Neural progenitor cell (in vitro differentiated cells): ENCODE measurements at regions not wholly inside any gene's neighbourhood (a gene's known extent, or its start where the extent isn't known, plus 50 kb on each side); places are given as distances from the start of the nearest gene placed in this dataset.

Source experiments
- DNase-seq: peaks from one replicate; pipeline ENCODE4 v3.0.0-alpha.2; 2016; ENCODE audit warnings: low spot score
- H2AFZ ChIP-seq: fragments of 200-600 bp; sonication (generic); replicated peaks from 2 replicates; pipeline ENCODE4 v1.6.1; 2016; ENCODE audit warnings: antibody characterized with exemption
- H3F3A ChIP-seq: fragments of 200-600 bp; sonication (generic); 2 replicates; pipeline ENCODE4 v1.6.1; 2016; ENCODE audit warnings: antibody characterized with exemption, low read depth
- H3K27ac ChIP-seq: fragments of 200-600 bp; sonication (generic); 2 replicates; pipeline ENCODE4 v1.5.1; 2016; ENCODE audit warnings: mild to moderate bottlenecking
- H3K27me3 ChIP-seq: fragments of 200-600 bp; sonication (generic); 2 replicates; pipeline ENCODE4 v1.6.1; 2016; ENCODE audit warnings: mild to moderate bottlenecking, moderate library complexity
- H3K36me3 ChIP-seq: fragments of 200-600 bp; sonication (generic); 2 replicates; pipeline ENCODE4 v1.5.1; 2016
- H3K4me1 ChIP-seq: fragments of 200-600 bp; sonication (generic); 2 replicates; pipeline ENCODE4 v1.6.1; 2016; ENCODE audit warnings: mixed run types
- H3K4me2 ChIP-seq: fragments of 200-600 bp; sonication (generic); 2 replicates; pipeline ENCODE4 v1.6.1; 2016
- H3K4me3 ChIP-seq: fragments of 200-600 bp; sonication (generic); 2 replicates; pipeline ENCODE4 v1.5.1; 2016
- H3K79me2 ChIP-seq: fragments of 200-600 bp; sonication (generic); 2 replicates; pipeline ENCODE4 v1.6.1; 2016; ENCODE audit warnings: low read depth
- H3K9ac ChIP-seq: fragments of 200-600 bp; sonication (generic); 2 replicates; pipeline ENCODE4 v1.6.1; 2016
- H3K9me3 ChIP-seq: fragments of 200-600 bp; sonication (generic); 2 replicates; pipeline ENCODE4 v1.5.1; 2016; ENCODE audit warnings: low read depth
- H4K20me1 ChIP-seq: fragments of 200-600 bp; sonication (generic); 2 replicates; pipeline ENCODE4 v1.6.1; 2016; ENCODE audit warnings: low read depth
- H3K27ac Mint-ChIP-seq: 3 replicates; pipeline ENCODE4 v1.8.0; 2021; ENCODE audit warnings: mixed read lengths
- H3K27me3 Mint-ChIP-seq: 2 replicates; pipeline ENCODE4 v1.8.0; 2022; ENCODE audit warnings: low read depth, mild to moderate bottlenecking, inconsistent platforms, moderate library complexity, mixed read lengths; ENCODE audit not compliant: insufficient read depth
- H3K36me3 Mint-ChIP-seq: 3 replicates; pipeline ENCODE4 v1.8.0; 2021; ENCODE audit warnings: mixed read lengths
- H3K4me1 Mint-ChIP-seq: 3 replicates; pipeline ENCODE4 v1.8.0; 2021; ENCODE audit warnings: mixed read lengths
- H3K4me3 Mint-ChIP-seq: 3 replicates; pipeline ENCODE4 v1.8.0; 2021; ENCODE audit warnings: mild to moderate bottlenecking, moderate library complexity, mixed read lengths
- H3K9me3 Mint-ChIP-seq: 3 replicates; pipeline ENCODE4 v1.8.0; 2020; ENCODE audit warnings: mixed read lengths
- CTCF ChIP-seq: fragments of 200-600 bp; sonication (generic); IDR thresholded peaks from 2 replicates; pipeline ENCODE4 v1.5.1; 2017; ENCODE audit warnings: antibody characterized with exemption, mild to moderate bottlenecking
- EZH2 ChIP-seq: fragments of 200-600 bp; sonication (generic); IDR thresholded peaks from 2 replicates; pipeline ENCODE4 v1.6.1; 2017; ENCODE audit warnings: antibody characterized with exemption, mild to moderate bottlenecking, moderate library complexity
- EZH2phosphoT487 ChIP-seq: fragments of 200-600 bp; sonication (generic); IDR thresholded peaks from 2 replicates; pipeline ENCODE4 v1.6.1; 2017; ENCODE audit warnings: antibody characterized with exemption

GRCh38 chr2:237022533-237022932 lies 63.2 kb upstream of the COPS8 start:
- H3K9ac ChIP-seq: no peak overlapping the region
- H3K36me3 ChIP-seq: no peaks in the 10 kb centered on the region
- no peaks in the 10 kb centered on the region for H3K9me3 ChIP-seq
- no peak overlapping the region for H3K4me3 ChIP-seq
- H3K4me1 ChIP-seq: no peaks in the 10 kb centered on the region
- Mint-ChIP-seq H3K27me3 (no peaks in the 10 kb centered on the region), H3K27ac (no peak overlapping the region), H3K4me1 (peaks cover 9% of the 10 kb centered on the region), H3K4me3 (no peak overlapping the region), H3K36me3 (peaks cover 2% of the 10 kb centered on the region), H3K9me3 (peaks cover 4% of the 10 kb centered on the region)
- H4K20me1 ChIP-seq: no peaks in the 10 kb centered on the region
- H3K27me3 ChIP-seq: no peaks in the 10 kb centered on the region
- H3F3A ChIP-seq: no peaks in the 10 kb centered on the region
- no peak overlapping the region for H3K4me2 ChIP-seq
- H2AFZ ChIP-seq: no peak overlapping the region
- DNase-seq: no peak
- TF ChIP-seq EZH2phosphoT487: no peak
- TF ChIP-seq CTCF: no peak
- no peak for TF ChIP-seq EZH2
- no peaks in the 10 kb centered on the region for H3K79me2 ChIP-seq
- no peak overlapping the region for H3K27ac ChIP-seq

- no peaks in the 10 kb centered on the region for H3F3A ChIP-seq
Measured at GRCh38 chr2:237024255-237024654, 61.4 kb upstream of the COPS8 start.

GRCh38 chr2:237025090-237025865 lies 60.4 kb upstream of the COPS8 start:
- Mint-ChIP-seq H3K27me3 (no peaks in the 10 kb centered on the region), H3K4me3 (no peak overlapping the region), H3K9me3 (peaks cover 2% of the 10 kb centered on the region), H3K36me3 (peaks cover 2% of the 10 kb centered on the region), H3K27ac (no peak overlapping the region), H3K4me1 (peaks cover 2% of the 10 kb centered on the region)
- no peak overlapping the region for H3K9ac ChIP-seq
- no peaks in the 10 kb centered on the region for H4K20me1 ChIP-seq
- H3K79me2 ChIP-seq: no peaks in the 10 kb centered on the region
- no peaks in the 10 kb centered on the region for H3K36me3 ChIP-seq
- no peaks in the 10 kb centered on the region for H3K9me3 ChIP-seq
- H3K4me3 ChIP-seq: no peak overlapping the region
- no peaks in the 10 kb centered on the region for H3K4me1 ChIP-seq
- TF ChIP-seq EZH2phosphoT487 (no peak), EZH2 (no peak), CTCF (no peak)
- H2AFZ ChIP-seq: no peak overlapping the region
- no peaks in the 10 kb centered on the region for H3K27me3 ChIP-seq
- H3F3A ChIP-seq: no peaks in the 10 kb centered on the region
- H3K27ac ChIP-seq: no peak overlapping the region
- no peak for DNase-seq
- H3K4me2 ChIP-seq: no peak overlapping the region

More at GRCh38 chr2:237024255-237024654, 61.4 kb upstream of the COPS8 start:
- no peaks in the 10 kb centered on the region for H3K79me2 ChIP-seq
- H3K4me1 Mint-ChIP-seq: peaks cover 4% of the 10 kb centered on the region
- H3K27ac ChIP-seq: no peak overlapping the region
- H3K4me2 ChIP-seq: no peak overlapping the region
- H3K9ac ChIP-seq: no peak overlapping the region
- H3K4me3 Mint-ChIP-seq: no peak overlapping the region
- H3K27ac Mint-ChIP-seq: no peak overlapping the region
- no peaks in the 10 kb centered on the region for H3K9me3 ChIP-seq
- H2AFZ ChIP-seq: no peak overlapping the region
- DNase-seq: no peak
- TF ChIP-seq EZH2phosphoT487 (no peak), EZH2 (no peak), CTCF (no peak)
- H3K9me3 Mint-ChIP-seq: peaks cover 2% of the 10 kb centered on the region
- H3K27me3 ChIP-seq: no peaks in the 10 kb centered on the region
- no peaks in the 10 kb centered on the region for H4K20me1 ChIP-seq
- H3K27me3 Mint-ChIP-seq: no peaks in the 10 kb centered on the region
- no peaks in the 10 kb centered on the region for H3K4me1 ChIP-seq
- no peak overlapping the region for H3K4me3 ChIP-seq
- H3K36me3 ChIP-seq: no peaks in the 10 kb centered on the region
- peaks cover 2% of the 10 kb centered on the region for H3K36me3 Mint-ChIP-seq
